GM10266 (cell line): ENCODE measurements at regions not wholly inside any gene's neighbourhood (a gene's known extent, or its start where the extent isn't known, plus 50 kb on each side); places are given as distances from the start of the nearest gene placed in this dataset.

Source experiments
- DNase-seq: peaks from one replicate; pipeline ENCODE4 v3.0.0; 2012; ENCODE audit errors: extremely low spot score
- TF ChIP-seq, protein P1 (sequence below): IDR thresholded peaks from 2 replicates; pipeline ENCODE4 v1.5.1; 2012; ENCODE audit warnings: mild to moderate bottlenecking, low read depth; ENCODE audit not compliant: control insufficient read depth, insufficient read depth; ENCODE audit errors: missing control alignments

DNA sequence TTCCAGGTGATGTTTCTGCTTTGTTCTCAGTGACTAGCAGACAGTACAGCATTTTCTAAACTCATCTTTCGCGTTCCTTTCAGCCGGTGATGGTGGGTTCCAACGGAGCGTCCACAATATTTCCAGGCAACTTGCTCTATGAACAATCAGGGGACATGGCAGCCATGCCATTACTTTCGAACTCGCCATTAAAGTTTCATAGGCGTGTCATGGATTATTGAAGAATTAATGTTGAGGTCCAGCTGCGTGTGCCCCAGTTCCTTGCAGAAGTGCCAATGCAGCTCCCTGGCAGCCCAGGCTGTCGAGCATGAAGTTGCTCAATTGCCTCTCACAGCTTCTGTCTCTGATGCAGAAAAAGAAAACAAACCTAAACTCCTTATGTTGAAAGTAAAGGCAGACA, 262.2 kb downstream of the IRX2 start:
- no peak for DNase-seq
- TF ChIP-seq, protein P1, sequence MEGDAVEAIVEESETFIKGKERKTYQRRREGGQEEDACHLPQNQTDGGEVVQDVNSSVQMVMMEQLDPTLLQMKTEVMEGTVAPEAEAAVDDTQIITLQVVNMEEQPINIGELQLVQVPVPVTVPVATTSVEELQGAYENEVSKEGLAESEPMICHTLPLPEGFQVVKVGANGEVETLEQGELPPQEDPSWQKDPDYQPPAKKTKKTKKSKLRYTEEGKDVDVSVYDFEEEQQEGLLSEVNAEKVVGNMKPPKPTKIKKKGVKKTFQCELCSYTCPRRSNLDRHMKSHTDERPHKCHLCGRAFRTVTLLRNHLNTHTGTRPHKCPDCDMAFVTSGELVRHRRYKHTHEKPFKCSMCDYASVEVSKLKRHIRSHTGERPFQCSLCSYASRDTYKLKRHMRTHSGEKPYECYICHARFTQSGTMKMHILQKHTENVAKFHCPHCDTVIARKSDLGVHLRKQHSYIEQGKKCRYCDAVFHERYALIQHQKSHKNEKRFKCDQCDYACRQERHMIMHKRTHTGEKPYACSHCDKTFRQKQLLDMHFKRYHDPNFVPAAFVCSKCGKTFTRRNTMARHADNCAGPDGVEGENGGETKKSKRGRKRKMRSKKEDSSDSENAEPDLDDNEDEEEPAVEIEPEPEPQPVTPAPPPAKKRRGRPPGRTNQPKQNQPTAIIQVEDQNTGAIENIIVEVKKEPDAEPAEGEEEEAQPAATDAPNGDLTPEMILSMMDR: no peak

DNA sequence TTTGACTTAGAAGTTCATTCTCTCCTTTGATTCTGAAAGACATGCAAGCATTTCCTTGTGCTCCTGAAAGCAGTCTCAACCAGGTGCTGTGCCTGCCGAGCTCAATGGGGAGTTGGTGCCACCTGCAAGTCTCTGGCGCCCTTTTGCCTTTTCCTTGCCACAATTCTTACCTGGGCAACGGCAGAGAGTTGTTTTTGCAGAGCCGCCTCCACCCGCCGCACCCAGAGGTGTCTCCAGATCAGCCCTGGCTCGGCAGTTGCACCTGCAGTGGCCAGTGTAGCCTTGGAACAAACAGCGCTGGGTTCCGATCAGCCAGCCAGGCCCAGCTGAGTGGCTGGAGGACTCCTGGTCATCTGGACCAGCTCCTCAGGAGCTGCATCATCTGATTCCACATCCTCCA, 262.9 kb downstream of the IRX2 start:
- TF ChIP-seq, protein P1: no peak

DNA sequence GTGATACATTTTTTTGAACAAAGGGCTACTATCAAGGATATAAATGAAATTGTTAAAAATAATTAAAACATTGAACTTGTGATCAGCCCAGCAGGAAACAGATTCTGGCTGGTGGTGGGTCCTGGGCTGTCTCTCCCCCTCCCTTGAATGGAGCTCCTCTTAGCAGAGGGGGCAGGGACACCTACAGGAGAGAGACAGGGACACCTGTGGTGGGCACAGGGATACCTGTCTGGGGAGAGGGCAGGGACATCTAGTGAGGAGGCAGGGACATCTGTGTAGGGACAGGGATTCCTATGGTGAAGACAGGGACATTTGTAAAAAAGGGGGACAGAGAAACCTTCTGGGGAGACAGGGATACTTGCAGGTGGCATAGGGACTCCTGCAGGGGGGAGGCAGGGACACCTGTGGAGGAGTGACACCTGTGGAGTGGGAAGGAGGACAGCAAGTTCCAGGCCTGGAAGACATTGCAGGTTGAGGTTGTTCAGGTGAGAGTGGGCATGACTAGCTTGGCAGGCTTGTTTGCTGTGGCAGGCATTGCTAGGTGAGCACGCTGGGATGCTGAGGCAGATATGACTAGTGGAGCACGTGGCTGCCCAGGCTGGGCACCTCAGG, 264.2 kb downstream of the IRX2 start:
- no peak for DNase-seq
- TF ChIP-seq, protein P1: no peak

More for the DNA sequence above, 262.9 kb downstream of the IRX2 start:
- no peak for DNase-seq

DNA sequence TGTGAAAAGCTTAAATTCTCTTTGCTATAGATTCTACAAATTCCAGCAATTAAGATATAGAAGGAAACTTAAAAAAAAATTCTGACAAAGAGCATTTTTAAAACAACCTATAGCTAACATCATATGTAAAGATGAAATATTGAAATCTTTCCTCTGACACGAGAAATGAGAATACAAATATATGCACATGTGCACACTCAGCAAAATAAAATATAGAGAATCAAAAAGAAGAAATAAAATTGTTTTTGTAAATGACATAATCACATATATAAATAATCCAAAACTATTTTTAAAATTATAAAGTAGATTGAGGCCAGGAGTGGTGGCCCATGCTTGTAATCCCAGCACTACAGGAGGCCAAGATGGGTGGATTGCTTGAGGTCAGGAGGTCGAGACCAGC, 265.1 kb downstream of the IRX2 start:
- DNase-seq: no peak
- TF ChIP-seq, protein P1: no peak

DNA sequence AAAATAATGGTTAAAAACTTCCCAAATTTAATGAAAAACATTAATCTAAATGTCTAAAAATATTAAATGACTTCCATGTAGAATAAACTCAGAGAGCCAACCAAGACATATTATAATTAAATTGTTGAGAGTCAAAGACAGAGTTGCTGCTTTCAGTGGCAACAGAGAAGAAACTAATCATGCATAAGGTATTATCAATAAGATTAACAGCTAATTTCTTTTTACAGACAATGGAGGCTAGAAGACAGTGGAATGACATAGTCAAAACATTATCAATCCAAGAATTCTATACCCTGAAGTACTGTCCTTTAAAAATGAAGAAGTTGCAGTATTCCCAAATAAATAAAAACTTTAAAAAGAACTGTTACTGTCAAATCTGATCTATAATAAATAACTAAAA, 268.7 kb downstream of the IRX2 start:
- no peak for DNase-seq
- TF ChIP-seq, protein P1: no peak

DNA sequence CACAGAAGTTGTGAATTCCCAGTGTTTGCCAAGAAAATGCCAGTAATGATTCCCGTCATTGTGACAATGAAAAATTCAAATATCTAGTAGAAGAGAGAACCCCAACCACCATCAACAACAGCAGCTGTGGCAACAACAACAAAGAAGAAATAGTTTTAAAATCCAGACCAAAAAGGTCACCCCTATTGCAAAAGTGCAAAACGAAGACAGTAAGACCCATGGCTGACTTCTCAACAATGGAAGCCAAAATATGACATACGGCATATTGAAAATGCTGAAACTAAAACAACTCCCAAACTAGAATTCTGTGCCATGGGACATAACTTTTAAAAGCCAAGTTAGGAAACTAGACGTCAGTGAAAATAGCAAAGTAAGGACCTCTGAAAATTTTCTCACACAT, 270.6 kb downstream of the IRX2 start:
- TF ChIP-seq, protein P1: no peak
- no peak for DNase-seq

DNA sequence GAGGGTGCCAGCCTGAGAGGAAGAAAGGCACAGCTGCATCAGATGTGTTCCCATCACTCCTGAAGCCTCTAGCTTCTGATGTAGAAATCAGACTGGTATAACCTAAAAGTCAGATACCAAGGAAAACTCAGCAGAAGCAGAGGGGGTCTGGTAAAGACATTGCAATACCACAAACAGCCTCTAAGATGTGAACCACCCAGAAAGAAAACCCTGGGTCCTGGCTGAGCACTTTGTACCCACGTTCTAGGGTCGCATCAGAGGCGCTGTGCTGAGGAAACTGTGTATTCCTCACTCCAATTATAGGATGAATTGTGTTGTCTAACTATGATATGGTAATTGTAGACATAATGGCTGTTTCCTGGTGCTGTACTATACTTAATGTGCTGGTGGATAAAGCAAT, 275.6 kb downstream of the IRX2 start:
- TF ChIP-seq, protein P1: no peak
- no peak for DNase-seq
